ENCODE measurements at regions not wholly inside any gene's neighbourhood (a gene's known extent, or its start where the extent isn't known, plus 50 kb on each side); places are given as distances from the start of the nearest gene placed in this dataset.

- ATAC-seq (ENCODE audit: low read depth) (peak; percentile 52), DNase-seq (ENCODE audit: low spot score) (no peak)
- H3K27me3 ChIP-seq (ENCODE audit: insufficient read depth, poor library complexity, severe bottlenecking), result no peaks in the 10 kb centered on the region
- no peak overlapping the region for H3K27ac ChIP-seq (ENCODE audit: poor library complexity, severe bottlenecking)
- no peak for TF ChIP-seq CTCF (IDR thresholded peaks at IDR 0.05; ENCODE audit: poor library complexity, severe bottlenecking)
- H3K9me3 ChIP-seq (ENCODE audit: severe bottlenecking), result no peaks in the 10 kb centered on the region
- peaks cover 21% of the 10 kb centered on the region for H3K4me1 ChIP-seq (ENCODE audit: insufficient read depth, poor library complexity, severe bottlenecking)
- H3K36me3 ChIP-seq (ENCODE audit: low read depth), result no peaks in the 10 kb centered on the region
- H3K4me3 ChIP-seq (ENCODE audit: severe bottlenecking), result no peak overlapping the region
These were observed 59.5 kb upstream of the NPTX2 start for GRCh38 chr7:98557538-98558031.

GRCh38 chr7:98556288-98556687, 60.8 kb upstream of the NPTX2 start:
- DNase-seq (ENCODE audit: low spot score) (no peak), ATAC-seq (ENCODE audit: low read depth) (no peak)
- TF ChIP-seq CTCF (IDR thresholded peaks at IDR 0.05; ENCODE audit: poor library complexity, severe bottlenecking), result no peak

GRCh38 chr7:98555403-98555802, 61.7 kb upstream of the NPTX2 start:
- ATAC-seq (ENCODE audit: low read depth), result peak; percentile 80
- peaks cover 13% of the 10 kb centered on the region for H3K4me1 ChIP-seq (ENCODE audit: insufficient read depth, poor library complexity, severe bottlenecking)
- no peak for DNase-seq (ENCODE audit: low spot score)
- H3K9me3 ChIP-seq (ENCODE audit: severe bottlenecking), result peaks cover 3% of the 10 kb centered on the region
- H3K27me3 ChIP-seq (ENCODE audit: insufficient read depth, poor library complexity, severe bottlenecking), result no peaks in the 10 kb centered on the region
- H3K27ac ChIP-seq (ENCODE audit: poor library complexity, severe bottlenecking), result no peak overlapping the region
- no peak for TF ChIP-seq CTCF (IDR thresholded peaks at IDR 0.05; ENCODE audit: poor library complexity, severe bottlenecking)
- H3K4me3 ChIP-seq (ENCODE audit: severe bottlenecking), result no peak overlapping the region
- H3K36me3 ChIP-seq (ENCODE audit: low read depth), result no peaks in the 10 kb centered on the region

More at GRCh38 chr7:98556288-98556687, 60.8 kb upstream of the NPTX2 start:
- Histone ChIP-seq H3K4me3 (ENCODE audit: severe bottlenecking) (no peak overlapping the region), H3K27ac (ENCODE audit: poor library complexity, severe bottlenecking) (no peak overlapping the region), H3K27me3 (ENCODE audit: insufficient read depth, poor library complexity, severe bottlenecking) (no peaks in the 10 kb centered on the region), H3K9me3 (ENCODE audit: severe bottlenecking) (peaks cover 3% of the 10 kb centered on the region), H3K4me1 (ENCODE audit: insufficient read depth, poor library complexity, severe bottlenecking) (peaks cover 21% of the 10 kb centered on the region), H3K36me3 (ENCODE audit: low read depth) (no peaks in the 10 kb centered on the region)

GRCh38 chr7:98553666-98554065, 63.4 kb upstream of the NPTX2 start:
- no peak for ATAC-seq (ENCODE audit: low read depth)
- Histone ChIP-seq H3K9me3 (ENCODE audit: severe bottlenecking) (peaks cover 3% of the 10 kb centered on the region), H3K4me1 (ENCODE audit: insufficient read depth, poor library complexity, severe bottlenecking) (peaks cover 10% of the 10 kb centered on the region), H3K36me3 (ENCODE audit: low read depth) (no peaks in the 10 kb centered on the region), H3K4me3 (ENCODE audit: severe bottlenecking) (no peak overlapping the region), H3K27me3 (ENCODE audit: insufficient read depth, poor library complexity, severe bottlenecking) (peaks cover 3% of the 10 kb centered on the region), H3K27ac (ENCODE audit: poor library complexity, severe bottlenecking) (no peak overlapping the region)
- no peak for TF ChIP-seq CTCF (IDR thresholded peaks at IDR 0.05; ENCODE audit: poor library complexity, severe bottlenecking)
- no peak for DNase-seq (ENCODE audit: low spot score)

- Histone ChIP-seq H3K9me3 (ENCODE audit: severe bottlenecking) (peaks cover 3% of the 10 kb centered on the region), H3K4me1 (ENCODE audit: insufficient read depth, poor library complexity, severe bottlenecking) (peaks cover 7% of the 10 kb centered on the region), H3K27ac (ENCODE audit: poor library complexity, severe bottlenecking) (no peak overlapping the region), H3K4me3 (ENCODE audit: severe bottlenecking) (no peak overlapping the region), H3K27me3 (ENCODE audit: insufficient read depth, poor library complexity, severe bottlenecking) (peaks cover 11% of the 10 kb centered on the region), H3K36me3 (ENCODE audit: low read depth) (no peaks in the 10 kb centered on the region)
- no peak for TF ChIP-seq CTCF (IDR thresholded peaks at IDR 0.05; ENCODE audit: poor library complexity, severe bottlenecking)
- DNase-seq (ENCODE audit: low spot score), result no peak
- no peak for ATAC-seq (ENCODE audit: low read depth)
These were observed 65.3 kb upstream of the NPTX2 start for GRCh38 chr7:98551611-98552273.

All from RWPE2 (cell line).